ENCODE measurements at regions not wholly inside any gene's neighbourhood (a gene's known extent, or its start where the extent isn't known, plus 50 kb on each side); places are given as distances from the start of the nearest gene placed in this dataset.

DNA sequence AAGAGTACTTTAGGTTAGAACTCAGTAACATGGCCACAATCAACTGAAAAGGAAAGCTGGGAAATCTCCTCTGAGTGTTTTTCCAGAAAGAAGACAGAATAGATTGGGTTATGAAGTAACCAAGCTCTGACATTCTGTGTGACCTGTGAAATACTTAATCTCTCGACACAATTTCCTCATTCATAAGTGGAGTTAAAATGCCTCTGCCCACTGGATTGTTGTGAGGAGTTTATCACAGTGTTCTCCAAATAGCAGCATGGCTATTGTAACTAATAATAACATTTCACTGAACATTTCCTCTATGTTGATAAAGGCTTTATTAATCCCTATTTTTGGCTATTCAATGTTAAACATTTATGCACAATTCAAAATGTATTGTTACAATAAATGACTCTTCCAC is 311.0 kb downstream of the GABRB2 start:
- no peak for DNase-seq

DNA sequence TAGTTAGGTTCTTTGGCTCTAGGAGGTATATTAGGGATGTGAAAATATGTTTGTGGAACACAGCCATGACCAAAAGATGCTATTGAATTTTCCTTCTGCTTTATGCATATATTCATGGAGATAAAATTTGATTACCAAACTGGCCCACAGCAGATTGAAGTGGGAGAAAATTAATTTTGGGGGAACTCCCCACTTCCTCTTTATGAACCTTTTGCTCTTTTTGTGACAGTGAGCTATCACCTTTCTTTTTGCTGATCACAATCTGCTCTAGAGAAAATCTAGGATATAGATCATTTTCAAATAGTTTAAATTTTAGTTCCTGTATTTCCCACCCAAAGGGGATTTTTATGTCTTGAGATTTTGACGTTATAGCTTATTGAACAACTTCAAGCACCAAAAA is 313.0 kb downstream of the GABRB2 start:
- DNase-seq = no peak

DNA sequence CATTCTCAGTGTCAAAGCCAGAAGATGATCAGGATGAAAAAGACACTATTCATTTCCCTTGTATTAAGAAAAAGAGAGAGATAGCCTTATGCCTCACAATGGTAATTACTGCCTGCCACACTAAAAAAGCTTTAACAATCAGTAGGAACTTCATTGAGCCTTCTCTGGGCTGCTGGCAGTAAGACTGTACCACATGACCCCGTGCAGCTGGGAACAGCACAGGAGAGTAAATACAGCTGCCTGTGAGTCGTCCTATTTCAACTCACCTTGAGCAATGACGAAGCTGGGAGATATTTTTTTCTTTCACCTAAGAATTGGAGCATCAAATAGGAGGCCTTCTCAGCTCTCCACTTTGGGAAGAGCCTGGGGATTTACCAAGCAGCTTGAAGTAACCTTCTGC is 316.3 kb downstream of the GABRB2 start:
- DNase-seq = peak; percentile 72

DNA sequence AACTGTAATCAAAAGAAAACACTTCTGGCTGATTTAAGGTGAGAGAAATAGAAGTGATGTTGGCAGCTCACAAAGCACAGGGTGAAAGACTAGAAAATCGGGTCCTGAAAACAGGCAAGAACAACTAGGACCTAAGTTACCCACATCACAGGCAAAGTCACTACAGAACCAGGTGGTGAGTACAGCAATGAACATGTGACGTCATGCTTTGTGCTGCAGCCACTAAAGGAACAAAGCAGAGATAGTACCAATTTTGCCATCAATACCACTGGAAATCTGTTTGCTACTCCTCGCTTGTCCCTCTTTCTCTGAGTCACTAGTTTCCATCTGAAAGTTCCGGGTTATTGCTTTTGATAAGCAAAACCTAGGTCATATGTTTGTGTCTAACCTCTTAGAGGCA is 326.7 kb downstream of the GABRB2 start:
- DNase-seq = no peak

DNA sequence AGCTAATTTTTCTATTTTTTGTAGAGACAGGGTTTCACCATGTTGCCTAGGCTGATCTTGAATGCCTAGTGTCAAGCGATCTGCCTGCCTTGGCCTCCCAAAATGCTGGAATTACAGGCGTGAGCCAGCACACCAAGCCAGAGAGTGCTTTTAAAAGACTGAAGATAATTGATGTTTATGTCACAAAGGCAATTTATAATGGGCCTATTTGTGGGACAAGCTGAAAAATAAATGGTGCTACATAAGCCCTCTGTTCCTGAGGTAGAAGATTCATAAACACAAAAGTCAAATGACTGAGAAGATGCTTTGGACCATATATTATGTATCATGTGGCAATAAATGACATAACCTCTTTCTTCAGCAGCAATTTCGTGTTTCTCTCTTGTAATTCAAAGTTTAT is 329.6 kb downstream of the GABRB2 start:
- DNase-seq = no peak

DNA sequence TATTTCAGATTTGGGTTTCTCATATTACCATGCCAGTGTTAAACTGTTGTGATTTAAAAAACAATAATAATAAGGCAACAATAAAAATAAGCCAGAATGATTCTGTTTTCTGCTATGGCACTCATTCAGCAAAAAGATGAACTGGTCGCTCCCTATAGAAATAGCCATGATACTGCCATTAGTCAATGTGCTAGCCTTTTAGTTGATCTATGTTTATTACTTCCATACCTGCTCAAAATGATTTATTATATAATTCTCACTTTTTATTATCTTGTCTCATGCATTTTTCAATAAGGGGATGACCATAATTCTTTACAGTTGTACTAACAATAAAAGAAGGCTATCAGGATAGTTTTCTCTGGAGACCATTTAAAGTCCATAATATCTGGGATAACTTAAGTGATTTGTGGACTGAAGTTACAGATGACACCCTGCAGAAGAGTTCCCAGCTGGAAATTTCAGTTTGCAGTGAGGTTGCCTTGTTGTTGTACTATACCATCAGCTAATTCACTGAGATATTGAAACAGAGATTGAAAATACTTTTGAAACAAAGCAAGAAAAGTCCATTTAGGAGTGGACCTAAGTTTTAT is 334.3 kb downstream of the GABRB2 start:
- no peak for DNase-seq

DNA sequence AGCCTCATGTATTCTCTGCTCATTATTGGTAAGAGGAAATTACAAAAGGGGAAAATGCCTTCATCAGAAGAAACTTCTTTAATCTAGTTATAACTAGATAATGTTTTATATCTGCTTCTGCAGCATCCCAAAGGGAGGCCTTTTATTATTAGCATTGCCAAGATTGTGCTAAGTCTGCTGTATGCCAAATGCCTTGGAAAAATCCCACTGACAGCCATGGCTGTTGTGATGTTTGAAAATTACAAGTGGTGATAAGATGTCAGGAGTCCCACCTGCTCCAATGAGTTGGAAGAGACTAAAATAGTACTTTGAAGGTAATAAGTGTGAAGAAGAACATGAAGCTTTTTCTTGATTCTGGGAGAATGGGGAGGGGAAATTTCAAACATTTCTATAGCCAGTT is 345.0 kb downstream of the GABRB2 start:
- DNase-seq = no peak

DNA sequence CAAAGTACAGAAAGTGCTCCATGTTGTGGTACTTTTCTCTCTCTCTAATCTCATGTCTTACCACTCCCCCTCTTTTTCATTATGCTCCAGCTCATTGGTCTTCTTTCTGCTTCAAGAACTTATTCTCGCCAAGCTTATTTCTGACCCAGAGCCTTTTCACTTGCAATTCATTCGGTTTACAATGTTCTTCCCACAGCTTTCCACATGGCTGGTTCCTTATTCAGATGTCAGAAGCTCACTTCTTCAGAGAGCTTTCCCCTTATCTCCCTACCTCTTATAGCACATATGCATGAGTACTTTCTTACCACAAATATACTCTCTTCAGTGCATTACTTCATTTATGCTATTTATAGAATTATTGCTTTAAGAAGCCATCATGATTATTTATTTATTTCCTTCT is 338.8 kb upstream of the ATP10B start:
- DNase-seq = no peak

DNA sequence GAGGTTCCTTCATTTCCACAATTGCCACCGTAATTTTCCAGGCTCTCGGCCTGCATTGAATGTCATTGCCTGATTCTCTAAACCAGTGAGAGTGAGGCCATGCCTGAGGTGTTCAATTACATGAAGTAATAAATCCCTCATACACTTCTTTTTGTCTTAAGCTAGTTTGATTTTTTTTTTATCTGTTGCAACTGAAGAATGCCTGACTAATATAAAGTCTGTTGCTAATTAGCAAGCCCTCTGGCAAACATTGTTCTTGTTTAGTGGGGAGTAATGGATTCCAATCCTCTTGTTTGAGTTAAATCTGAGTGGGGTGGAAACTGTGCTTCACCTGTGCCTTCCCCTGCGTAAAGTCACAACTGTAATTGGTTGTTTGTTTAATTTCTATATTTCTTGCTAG is 338.1 kb upstream of the ATP10B start:
- DNase-seq = no peak

DNA sequence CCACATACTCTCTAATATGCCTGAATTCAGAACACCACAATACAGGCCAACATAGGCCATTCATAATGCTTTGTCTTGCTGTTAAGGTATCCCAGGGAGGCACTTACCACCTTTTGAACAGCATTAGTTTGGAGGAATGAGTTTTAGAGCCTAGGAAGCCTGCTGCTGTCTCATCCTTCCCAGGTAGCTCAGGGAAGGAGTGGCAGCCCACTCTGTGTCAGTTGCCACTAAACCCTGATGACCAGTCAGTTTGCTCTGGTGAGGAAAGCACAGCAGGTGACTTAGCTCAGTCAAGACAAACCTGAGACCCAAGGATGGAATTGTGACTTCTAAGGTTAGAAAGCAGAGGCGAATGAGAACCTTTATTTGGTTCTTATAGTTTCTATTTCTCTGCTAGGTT is 337.4 kb upstream of the ATP10B start:
- no peak for DNase-seq

DNA sequence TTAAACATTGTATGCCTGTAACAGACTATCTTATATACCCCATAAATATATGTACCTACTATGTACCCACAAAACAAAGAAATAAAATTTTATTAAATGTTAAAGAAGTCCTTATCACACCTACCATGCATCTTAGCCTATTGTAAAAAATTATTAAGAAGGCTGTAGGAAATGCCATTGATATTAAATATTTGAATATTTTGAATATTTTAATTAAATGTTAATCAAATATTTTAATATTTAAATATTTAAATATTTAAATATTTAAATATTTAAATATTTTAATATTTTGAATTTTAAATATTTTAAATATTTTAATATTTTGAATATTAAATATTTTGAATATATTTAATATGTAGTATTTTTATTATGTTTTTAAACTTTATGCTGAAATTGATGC is 331.5 kb upstream of the ATP10B start:
- no peak for DNase-seq

DNA sequence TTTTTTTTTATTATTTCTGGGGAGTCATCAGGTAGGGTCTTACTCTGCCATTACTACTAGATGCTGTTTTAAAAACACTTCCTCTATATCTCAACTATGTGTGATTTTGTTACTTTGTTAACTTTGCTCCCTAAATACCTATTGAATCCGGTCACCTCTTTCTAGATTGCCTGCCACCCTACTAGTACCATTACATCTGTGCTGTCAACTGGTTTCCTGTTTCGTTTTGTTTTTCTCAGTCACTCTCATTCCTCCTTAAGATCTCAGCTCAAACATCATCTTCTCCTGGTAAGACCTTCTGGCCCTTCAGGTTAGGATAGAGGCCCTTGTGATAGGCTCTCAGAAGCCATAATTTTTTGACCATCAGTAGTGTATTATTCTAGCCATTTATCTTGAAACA is 324.2 kb upstream of the ATP10B start:
- DNase-seq = no peak

DNA sequence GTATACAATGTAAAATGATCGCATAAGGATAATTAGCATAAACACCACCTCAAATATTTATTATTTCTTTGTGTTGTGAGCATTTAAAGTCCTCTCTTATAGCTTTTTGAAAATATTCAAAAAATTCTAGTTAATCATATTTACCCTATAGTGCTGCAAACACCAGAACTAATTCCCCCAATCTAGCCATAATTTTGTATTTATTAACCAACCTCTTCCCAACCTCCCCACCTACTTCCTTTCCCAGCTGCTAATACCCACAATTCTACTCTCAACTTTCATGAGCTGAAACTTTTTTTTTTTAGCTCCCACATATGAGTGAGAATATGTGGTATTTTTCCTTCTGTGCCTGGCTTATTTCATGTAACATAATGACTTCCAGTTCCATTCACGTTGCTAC is 317.8 kb upstream of the ATP10B start:
- no peak for DNase-seq

DNA sequence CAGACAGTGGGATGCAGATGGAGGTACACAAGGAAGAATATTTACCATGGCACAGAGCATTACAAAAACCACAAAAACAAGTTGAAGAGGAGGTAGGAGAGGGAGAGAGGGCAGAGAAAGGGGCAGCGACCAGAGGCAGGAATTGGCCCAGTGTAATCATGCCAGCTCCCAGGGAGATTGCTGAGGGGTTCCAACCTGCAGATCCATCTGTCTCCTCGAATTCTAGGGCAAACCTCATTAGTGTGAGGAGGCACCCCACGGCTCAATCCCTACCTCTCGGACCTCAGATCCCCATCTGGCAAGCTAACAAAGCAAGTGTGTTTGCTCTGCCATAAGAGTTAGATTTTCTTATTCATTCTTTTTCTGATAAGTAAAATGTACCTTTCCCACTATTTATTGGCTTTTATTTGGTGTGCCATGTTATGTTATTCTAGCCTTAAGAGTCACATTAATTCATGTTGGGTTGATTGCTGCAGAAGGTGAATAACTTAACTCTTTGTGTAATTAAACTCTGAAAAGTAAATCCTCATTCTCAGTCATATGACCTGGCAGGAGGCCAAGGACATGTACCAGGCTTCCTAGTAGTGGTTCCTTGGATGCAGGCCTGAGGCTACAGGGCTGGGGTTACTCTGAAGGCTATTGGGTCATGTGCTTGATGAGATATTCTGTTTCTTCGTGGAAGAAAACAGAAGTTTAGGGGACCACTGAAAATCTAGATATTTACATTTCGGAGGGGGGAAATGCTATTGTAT is 315.2 kb upstream of the ATP10B start:
- no peak for DNase-seq

DNA sequence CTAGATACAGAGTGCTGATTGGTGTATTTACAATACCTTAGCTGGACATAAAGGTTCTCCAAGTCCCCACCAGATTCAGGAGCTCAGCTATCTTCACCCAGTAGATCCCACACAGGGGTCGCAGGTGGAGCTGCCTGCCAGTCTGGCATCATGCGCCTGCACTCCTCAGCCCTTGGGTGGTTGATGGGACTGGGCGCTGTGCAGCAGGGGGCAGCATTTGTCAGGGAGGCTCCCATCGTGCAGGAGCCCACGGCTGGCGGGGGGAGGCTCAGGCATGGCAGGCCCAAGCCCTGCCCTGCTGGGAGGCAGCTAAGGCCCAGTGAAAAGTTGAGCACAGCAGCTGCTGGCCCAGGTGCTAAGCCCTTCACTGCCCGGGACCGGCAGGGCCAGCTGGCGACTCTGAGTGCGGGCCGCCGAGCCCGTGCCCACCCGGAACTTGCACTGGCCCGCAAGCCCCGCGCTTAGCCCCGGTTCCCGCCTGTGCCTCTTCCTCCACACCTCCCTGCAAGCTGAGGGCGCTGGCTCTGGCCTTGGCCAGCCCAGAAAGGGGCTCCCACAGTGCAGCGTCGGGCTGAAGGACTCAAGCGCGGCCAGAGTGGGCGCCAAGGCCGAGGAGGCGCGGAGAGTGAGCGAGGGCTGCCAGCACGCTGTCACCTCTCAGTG is 314.1 kb upstream of the ATP10B start:
- no peak for DNase-seq

DNA sequence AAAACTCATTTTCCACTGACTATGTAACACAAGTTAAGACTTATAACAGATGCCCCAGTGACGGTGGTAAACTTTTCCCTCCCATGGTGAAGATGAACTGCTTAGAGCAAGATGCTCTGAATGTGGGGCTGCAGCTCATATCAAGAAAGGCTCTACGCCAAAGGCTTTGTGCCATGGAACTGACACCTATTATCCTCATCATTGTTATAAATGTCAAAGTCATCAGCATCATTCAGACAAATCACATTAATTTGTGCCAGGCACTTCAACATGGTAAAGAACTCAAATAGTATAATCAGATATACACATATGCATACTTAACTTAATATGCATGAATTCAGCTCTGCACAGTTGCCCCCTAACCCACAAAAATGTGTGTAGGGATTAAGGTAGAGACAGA is 305.9 kb upstream of the ATP10B start:
- DNase-seq = no peak

DNA sequence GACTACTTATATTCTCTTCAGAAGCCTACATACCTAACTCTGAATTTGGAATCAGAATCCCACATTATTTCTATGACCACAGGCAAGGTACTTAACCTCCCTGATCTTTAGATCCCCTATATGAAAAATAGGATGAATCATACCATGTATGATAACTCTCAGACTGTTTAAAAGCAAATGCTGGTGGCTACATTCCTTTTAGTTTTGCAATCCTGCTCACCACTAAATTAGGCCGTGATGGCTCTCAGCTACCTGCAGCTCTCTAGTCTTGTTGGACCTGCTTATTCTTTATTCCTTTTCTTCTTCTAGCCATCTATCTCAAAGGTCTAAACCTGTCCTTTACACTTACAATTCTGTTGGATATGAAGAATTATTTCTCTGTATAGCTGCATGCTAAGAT is 303.4 kb upstream of the ATP10B start:
- DNase-seq = no peak

DNA sequence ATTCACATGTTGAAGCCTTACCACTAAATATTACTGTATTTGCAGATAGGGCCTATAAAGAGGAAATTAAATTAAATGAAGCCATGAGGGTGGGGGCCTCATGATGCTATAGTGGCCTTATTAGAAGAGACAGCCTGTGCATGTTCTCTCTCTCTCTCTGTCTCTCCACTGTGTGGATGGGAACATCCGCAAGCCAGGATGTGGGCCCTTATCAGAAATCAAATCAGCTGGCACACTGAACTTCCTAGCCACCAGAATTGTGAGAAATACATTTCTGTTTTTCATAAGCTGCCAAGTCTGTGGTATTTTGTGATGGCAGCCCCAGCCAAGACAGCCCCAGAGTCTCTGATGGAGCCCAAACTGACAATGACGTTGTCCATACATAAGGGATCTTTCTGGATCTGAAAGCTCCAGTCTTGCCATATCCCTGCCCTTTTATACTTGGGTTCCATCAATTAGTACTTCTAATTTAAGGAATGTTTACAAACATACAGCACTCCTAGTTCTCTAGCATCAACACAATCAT is 300.5 kb upstream of the ATP10B start:
- DNase-seq = no peak

DNA sequence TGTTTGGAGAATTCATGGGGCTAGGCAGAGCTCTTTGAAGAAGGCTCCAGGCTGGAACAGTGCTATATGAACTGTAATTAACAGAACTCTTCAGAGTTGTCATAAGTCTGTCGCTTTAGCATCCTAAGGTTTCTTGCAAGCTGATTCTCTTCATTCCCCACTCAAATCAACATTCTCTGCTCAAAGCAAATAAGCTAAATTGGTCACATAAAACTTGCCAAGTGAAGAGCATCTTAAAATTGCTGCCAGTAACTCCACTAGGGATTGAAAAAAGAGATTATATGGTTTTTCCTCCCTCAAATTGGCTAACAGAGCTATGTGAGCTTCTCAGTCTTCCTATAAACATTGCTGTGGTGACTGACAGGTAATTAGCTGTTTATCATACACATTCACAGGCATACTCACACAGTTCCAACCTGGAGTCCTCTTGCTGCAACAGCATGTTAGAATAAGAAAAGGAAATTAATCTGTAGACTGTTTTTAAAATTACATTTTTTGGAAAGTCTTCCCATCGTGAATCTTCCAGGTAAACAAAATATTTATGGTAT is 298.5 kb upstream of the ATP10B start:
- no peak for DNase-seq

DNA sequence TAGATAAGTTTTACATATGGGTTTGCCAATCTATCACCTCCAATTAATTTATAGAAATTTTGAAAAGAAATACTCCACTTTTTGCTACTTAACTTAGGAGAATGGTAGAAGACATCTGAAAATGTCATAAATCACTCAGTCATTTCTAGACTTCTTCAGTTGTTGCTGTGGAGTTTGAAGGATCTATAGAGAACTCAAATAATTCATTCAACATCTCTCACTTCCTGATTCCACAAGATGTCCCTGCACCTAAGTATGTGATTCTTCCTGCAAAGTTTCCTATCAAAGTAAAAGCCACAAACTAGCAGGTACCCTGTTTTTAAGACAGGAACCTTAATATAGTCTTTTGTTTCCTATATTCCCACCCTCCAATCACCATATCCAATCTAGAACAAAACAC is 297.1 kb upstream of the ATP10B start:
- DNase-seq = no peak

DNA sequence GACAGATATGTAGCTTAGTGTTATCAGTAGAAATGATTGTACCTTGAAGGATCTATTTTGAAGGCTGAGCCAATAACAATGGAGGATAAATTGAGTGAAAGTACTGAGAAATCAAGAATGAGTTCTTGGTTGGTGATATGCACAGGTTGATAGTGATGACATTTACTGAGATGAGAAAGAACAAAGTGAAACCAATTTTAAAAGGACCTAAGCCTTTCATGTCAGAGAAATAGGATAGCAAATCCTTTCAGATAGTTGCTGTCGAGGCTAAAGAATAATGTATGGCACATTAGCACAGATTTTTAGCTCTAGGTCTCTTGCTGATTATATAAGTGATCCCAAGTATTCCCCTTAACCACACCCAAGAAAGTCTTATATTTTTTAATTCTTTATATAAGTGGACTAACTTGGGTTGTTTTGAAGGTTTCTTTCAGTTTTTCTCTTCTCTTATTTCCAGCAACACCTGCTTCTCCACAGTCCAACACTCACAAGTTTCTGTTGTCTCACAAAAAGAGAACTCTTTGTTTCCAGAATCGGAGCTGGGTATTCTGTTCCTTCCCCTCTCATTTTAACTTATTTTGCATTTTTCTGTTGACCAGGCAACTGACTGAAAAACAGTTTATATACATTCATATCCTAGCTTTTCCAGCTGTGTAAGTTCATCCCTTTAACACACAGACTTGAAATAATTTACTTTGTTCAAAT is 286.9 kb upstream of the ATP10B start:
- DNase-seq = no peak

DNA sequence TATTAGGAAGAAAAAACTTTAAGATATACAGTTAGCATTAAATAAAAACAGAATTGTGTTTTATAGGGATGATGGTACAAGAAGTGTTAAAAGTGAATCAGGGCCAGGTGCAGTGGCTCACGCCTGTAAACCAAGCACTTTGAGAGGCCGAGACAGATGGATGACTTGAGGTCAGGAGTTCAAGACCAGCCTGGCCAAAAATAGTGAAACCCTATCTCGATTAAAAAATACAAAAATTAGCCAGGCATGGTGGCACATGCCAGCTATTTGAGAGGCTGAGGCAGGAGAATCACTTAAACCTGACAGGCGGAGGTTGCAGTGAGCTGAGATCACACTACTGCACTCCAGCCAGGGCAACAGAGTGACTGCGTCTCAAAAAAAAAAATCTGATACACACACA is 282.9 kb upstream of the ATP10B start:
- no peak for DNase-seq

DNA sequence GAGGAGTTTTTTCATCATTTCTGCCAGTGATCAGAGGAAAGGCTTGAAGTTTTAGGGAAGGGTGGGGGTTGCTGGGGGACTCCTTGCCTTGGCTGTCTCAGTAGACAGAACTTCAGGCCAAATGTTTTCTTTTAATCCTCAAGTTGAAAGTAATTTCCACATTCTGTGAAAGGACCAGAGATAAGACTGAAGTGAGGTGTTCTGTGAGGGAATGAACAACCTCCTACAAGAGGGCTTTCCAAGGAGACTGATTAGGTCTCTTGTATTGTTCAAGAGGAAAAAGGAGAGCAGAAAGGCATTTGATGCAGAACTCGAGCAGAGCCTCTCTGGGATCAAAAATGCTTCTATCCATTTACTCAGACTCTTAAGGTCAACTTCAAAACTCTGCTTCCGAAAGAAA is 282.1 kb upstream of the ATP10B start:
- DNase-seq = no peak
